GM18868 (cell line): ENCODE measurements at regions not wholly inside any gene's neighbourhood (a gene's known extent, or its start where the extent isn't known, plus 50 kb on each side); places are given as distances from the start of the nearest gene placed in this dataset.

Experiments used
- ATAC-seq: cut with Tn5 transposase; IDR thresholded peaks from one replicate; pipeline ENCODE4 v1.9.1; 2021; ENCODE audit warnings: mild to moderate bottlenecking, moderate library complexity; ENCODE audit not compliant: unreplicated experiment

DNA sequence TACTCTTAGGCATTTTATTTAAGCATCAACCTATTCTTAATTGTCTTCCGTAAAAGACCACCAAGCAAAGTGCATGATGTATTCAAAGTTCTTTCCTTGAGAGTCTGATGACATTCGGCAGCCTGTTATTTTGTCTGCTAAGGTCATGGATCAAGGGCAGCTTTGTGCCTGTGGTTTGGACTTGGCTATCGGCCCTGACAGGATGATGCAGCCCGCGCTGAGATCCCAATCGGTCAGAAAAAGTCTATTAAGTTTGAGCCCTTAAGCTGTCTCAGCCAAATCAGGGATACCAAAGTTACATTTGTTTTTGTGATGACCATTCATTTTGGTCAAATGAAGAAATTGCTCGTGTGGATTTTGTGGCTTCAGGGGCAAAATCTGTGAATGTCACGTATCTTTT, 718.9 kb upstream of the FANCL start:
- ATAC-seq, result no peak

DNA sequence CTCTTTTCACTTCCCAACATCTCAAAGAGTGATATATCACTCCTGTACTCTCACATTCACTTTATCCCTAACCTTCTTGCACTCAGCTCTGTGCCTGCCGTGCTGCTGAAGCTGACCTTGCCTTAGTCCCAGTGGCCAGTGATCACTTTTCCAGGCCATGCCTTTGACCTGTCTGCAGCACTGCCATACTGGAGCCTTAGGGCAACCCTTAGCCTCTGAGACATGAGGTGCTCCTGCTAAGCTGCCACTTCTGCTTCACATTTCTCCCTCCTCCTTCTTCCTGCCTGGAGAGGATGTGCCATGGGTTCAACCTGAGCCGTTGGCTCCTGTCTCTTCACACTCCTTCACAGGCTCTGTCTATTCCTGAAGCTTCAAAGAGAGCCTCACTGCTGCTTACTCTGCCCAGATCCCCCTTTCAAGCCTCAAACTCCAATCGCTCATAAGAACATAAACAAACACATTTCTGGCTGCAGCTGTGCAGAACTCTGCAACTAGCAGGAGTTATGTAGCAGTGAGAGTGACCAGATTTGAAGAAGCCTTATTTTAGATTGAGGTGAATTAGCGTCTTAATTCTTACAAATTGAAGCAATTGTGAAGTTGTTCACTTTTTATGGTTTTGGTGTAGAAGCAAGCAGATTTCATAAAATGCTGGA, 716.2 kb upstream of the FANCL start:
- ATAC-seq, result no peak

DNA sequence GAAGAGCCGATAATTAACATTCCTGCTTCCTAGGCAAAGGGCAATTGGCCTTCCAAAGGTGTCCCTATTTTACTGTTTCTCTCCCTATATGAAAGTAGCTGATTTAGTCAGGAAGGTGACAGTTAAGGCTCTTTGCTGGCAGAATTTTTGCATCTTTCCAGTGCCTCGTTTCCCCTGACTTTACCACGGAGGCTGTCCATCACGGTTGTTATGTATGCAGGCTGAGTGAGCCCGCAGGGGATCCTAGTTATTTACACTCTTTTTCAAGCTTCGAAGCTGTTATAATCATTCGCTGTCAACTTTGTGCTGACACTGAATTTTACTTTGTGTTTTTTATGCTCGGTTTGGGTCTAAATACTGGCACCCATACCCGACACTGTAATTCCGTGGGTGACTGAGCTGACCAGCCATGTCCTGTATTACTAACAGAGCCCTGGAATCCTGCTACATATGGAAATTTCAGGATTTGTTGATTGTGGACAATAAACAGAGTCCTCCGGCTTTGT, 713.8 kb upstream of the FANCL start:
- no peak for ATAC-seq

DNA sequence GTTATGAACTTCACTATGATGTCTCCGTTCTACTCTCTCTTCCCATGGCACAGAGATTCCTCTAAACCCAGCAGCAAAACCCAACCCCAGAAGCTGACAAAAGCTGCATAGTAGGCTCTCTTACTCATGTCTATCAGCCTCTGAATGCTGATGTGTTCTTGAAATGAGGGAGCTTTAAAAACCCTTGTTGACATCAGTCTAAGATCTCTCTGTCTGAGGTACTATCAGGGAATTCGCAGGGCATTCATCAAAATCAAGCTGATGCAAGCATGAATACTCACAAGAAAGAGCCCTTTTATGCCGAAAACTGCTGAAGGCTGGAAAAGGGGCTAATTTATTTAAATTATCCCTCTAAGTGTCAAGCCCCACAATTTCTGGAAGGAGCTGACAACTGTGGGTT, 710.6 kb upstream of the FANCL start:
- no peak for ATAC-seq

DNA sequence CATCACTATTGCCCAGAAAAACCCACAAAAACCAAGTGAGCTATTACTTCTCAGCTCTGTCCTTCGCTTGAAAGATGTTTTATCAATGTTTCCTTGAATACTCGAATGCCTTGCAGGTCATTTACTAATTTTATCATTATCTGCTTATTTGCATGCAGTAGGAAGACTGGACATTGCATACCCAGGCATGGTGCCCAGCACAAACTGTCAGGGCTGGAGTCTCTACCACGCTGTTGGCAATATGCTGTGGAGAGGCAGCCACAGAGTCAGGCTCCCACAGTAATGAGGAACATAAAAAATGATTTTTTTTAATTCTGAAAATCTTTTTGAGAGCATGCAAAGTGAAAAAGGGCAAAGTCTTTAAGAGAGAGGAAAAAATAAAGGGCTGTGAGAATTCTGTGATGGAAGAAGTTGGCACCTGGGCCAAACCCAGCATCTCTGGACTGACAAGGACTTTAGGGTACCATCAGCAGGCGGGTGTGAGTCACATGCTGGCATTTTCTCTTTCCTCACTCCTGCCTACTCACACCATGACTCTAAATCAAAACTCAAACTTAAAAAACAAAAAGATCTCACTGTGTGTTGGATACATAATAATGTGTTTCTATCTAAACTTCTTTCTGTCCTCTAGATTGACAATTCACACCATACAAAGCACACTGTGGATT, 709.8 kb upstream of the FANCL start:
- no peak for ATAC-seq

DNA sequence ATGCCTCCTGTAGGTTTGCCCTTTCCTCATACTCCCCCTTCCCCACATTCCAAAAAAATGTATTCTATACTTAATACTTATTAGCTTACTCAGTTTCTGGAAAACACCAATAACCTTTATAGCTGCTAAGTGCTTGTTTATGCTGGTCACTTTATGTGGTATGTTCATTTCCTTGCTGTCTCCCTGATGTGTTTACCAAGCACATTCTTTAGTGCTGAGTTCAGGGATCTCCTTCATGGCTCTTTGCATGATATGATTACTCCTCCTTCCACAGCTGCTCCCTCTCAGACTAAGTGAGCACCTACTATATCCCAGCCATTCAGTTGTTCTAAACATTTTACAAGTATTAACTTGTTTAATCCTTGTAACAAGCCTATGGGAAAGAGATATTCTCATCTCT, 698.3 kb upstream of the FANCL start:
- ATAC-seq, result no peak

DNA sequence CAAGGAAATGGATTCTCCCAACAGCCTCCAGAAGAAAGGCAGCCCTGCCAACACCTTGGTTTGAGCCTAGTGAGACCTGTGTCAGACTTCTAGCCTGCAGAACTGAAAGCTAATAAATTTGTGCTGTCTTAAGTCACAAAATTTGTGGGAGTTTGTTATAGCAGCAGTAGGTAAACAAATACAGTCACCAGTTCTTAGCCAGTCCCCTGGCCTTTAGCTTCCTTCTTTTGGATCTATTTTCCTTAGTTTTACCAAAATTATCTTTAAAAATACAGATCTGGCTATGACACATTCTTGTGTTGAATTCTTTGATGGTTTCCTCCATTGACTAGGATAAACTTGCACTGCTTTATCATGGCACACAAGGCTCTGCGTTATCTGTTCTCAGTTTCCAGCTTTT, 697.9 kb upstream of the FANCL start:
- no peak for ATAC-seq

DNA sequence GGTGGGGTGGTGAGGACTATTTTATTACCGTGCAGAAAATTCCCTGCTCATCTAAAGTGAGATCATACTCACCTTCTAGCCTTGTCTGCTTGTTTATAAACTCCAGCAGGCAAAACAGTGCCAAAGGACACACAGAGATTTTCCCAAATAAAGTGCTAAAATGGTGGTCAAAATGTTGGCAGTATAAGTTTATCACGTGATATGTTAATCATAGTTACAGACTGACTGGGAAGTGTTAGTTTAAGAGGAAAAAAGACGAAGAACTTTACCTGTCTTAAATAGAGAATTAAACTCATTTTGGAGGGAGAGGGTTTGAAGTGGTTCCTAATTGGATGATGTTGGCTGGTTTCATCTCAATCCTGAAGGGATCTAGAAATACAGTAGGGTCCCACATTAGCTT, 691.7 kb upstream of the FANCL start:
- ATAC-seq, result no peak

DNA sequence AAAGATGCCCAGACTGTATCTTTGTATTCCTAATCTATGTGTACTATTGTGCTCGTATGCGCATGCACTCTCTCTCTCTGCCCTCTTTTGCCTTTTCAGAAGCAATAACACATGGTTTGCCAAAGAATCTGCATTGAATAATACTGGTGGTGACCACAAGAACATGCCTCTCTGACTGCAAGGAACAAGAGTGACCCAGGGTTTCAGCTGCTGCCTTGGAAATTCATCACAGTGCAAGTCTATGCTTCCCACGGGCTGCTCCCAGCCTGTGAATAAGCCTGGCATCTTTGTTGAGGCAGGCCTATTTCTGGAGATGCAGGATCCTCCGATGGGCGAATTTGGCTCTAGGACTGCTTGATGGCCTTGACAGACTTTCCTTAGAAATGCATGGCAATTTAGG, 689.4 kb upstream of the FANCL start:
- no peak for ATAC-seq

DNA sequence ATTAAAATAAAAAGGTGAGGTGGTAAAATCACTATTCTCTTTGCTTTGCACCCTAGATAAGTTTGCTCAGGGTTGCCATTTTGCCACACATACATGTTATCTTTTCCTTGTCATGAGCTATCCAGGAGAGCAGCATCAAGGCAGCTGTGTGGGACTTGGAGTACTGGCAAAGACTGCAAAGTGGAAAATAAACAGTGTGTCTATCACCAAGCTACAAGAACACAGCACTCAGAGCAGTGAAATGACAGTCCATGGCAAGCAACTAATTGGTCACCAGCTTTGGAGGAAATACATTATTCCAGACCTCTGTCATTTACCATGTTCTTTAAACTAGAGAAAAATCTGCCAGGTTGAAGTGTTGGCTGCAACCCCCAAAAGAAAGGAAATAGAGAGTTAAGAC, 687.8 kb upstream of the FANCL start:
- no peak for ATAC-seq

DNA sequence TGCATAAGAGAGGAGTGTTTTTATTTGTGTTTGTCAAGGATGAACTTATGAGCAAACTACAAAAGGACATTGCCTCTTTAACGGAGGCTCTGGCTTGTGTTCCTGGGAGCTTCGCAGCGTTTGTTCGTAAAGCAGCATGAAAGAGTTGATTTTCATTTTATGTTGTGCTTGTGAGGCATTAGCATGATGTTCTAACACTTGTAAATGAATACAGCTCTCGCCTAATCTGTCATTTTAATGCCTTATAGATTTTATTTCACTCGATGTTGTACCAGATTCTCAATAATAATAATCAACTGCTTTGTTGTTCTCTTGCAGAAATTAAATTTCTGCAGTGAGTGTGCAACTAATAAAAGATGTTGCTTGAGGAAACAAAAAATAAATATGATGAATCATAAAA, 687.3 kb upstream of the FANCL start:
- no peak for ATAC-seq

DNA sequence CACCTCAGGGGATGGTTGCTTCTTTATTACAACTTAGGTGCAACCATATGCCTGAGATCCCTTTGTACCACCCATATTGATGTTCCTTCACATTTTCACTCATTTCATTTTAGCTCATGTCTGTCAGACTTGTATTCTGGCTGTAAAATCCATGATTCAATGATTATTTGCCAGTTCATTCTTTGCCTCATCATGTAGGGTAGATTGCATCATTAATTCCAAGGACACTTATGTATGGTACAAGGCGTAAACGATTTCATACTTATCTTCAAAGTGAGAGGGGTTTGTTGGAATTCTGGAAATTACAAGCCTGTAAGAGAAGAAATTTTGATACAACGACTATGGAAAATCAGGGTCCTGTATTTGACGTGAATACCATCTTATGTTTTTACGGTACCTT, 685.0 kb upstream of the FANCL start:
- no peak for ATAC-seq

DNA sequence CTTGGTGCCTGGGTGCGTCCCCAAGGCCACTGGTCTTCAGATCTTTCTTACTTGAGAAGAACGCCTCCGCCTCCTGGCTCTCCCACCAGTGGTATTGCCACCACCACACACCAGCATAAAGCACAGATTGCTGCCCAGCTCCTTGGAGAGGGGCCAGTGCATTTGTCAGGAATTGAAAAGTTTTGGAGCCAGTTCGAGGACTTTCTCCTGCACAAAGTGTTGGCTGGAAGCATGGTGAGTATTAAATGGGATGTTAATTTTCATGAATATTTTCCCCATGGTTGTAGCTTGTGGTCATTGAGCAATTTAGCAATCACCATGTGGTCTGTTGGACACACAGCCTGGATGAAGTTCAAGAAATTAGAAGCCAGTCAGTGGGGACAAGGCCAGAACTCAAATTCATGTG, 684.6 kb upstream of the FANCL start:
- ATAC-seq, result no peak

DNA sequence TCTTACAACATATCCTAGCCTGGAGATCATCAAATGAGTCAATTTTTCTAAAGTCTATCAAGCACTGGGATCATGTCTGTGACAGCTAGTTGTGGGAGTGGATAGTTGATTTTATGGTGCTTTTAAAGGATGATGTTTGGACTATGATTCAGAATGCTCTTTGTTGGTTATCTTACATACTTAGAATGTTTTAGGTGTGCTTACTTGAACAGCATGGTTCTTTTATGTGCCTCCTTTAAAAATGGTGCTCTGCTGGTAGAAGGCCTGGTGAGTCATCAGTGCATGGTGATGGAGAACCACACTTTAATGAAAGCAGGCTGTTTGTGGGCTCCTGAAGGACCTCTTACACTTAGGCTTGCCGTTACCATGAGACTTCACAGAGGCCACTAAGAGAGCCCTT, 682.7 kb upstream of the FANCL start:
- no peak for ATAC-seq

DNA sequence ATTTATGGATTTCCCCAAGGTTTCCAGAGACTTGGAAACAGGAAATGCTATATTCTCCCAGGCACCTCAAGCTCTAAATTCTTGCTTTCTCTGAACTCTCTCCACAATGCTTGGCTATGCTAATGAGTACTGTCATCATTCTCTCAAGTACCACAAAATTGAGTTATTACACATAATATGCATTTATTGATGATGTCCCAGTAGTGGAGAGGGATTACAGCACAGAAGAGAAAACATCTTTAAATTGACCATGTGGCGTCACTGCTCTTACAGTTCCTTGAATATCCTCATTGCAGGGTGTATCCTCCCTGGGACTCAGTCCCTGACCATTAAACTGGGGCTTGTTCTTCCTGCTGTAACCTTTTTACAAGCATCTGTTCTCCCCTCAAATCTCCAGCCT, 681.1 kb upstream of the FANCL start:
- no peak for ATAC-seq

DNA sequence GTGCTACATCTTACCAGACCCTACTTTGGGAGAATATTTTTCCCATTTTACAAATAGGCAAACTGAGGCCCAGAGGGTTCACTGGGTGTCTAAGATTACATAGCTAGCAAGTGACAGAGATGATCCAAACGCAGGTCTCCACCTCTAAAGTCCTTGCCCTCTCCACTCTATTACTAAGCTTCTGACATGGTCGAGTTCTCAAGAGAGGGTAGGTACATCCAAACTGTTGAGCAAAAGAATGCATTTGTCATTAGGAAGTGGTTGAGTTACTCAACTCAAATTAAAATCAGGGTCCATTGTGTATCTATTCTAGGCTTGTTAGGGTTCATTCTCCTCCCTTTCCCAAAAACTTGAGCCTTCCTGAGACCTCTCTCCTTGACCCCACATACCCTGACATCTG, 680.6 kb upstream of the FANCL start:
- ATAC-seq, result no peak

DNA sequence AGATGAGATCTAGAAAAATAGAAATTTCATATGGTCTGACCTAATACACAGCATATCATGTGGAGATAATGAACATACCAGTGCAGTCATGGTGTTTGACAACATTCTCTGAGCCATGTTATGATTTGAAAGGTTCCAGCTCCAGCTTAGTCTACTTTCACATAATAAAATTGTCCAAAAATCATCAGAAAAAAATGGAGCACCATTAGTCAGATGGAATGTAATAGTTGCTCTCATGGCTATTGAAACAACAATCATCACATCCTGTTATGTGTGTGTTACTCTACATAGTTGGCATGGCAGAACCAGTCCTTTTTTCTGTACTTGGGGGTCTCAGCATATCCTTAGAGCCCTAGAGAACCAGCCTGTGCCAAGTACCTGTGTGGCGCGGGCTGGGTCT, 678.9 kb upstream of the FANCL start:
- no peak for ATAC-seq

DNA sequence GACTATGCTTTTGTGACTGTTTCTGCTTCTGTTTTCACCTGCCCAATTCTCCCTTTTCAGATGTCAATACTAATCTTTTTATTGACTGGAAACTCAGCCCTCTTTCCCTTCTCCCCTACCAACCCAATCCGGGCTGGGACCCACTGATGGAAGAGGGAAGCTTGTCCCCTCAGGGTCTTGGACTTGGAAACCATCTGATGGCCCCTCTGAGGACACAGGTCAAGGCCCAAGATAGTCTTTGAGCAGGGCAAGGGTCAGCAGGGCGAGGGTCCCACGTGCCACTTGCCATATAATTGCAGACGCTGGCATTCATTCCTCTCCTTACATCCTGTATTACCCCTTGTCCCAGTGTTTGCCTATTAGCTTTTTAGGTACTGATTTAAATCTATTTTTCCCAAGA, 678.2 kb upstream of the FANCL start:
- no peak for ATAC-seq

DNA sequence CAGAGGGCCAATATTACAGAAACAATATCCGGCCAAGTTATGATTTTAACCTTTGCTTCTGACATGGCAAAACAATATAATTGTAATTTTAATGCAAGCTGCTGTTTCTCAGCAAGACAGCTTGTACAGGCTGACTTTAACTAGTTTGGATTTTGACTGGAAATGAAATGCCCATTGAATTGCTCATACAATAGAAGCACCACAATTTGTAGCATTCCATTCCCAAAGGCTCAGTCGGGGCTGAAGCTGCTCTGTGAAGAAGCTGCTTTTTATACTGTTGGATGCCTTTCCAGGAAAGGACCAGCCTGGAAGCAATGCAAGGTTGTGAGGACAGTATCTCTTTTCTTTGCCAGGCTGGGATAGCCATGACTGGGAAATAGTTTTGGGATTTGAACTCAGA, 677.0 kb upstream of the FANCL start:
- ATAC-seq, result no peak

DNA sequence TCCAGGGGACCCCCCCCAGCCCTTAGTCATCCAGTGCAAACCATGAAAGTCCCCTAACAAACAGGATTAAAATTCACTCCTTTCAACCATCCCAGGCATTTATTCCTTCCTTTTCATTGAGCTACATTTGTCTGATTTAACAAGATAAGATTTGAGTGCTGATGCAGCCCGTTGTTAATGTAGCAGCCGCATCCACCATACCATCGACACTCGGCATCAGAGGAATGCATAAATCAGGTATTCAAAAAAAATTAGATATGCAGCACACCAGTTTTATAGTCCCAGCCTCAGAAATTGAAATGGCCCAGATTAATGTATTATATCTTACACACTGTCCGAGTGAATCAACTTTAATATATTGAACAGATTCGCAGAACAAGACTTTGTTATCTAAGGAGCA, 676.5 kb upstream of the FANCL start:
- no peak for ATAC-seq

DNA sequence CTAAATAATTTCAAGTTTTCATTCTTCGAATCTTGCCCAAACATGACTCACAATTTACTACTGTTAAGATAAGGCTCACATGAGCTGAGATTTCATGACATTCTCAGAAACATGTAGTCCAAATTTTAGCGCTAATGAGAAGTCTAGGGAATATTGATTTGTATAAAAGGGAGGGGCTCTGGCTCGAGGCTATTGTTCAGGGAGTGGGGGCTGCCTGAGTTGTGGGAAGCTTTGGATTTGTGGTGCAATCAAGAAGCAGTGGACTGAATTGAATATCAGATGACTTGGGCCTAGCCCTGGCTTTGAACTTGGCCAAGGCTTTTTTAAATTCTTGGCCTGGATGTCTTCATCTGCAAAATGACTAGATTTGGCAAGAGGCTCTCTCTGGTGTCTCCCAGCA, 674.9 kb upstream of the FANCL start:
- no peak for ATAC-seq

DNA sequence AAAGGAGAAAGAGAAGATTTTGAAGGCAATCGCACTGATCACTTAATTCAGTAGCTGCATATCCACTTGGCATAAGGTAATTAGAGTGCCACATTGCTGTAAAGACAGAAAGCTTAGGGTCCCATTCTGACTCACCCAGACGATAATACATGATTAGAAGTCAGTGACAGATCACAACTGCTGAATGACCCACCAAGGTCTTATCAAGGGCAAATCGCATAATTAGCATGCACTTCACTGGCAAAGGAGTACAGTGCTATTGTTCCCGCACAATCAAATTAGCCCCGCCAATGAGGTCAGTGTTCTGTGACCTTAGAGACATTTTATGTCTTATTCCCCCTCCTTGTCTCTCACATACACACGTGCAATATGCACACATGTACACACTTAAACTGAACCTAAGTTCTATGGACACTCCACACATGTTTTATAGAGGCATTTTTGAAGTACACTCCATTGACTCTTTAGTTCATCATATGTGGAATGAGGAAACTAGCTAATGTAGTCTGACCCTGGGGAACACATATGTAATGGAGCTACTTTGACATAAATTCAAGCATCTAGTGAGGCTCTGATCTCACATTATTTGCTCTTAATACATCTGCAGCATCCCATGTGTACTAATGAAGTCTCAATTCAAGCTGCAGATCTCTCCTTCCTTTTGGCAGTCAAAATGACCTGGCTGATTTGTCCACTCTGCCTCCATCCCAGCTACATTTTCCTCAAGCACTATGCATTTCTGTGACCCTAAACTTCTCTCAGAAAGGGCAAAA, 673.8 kb upstream of the FANCL start:
- no peak for ATAC-seq
